HFF-Myc (cell line): ENCODE measurements at regions not wholly inside any gene's neighbourhood (a gene's known extent, or its start where the extent isn't known, plus 50 kb on each side); places are given as distances from the start of the nearest gene placed in this dataset.

Source experiments
- DNase-seq: peaks from one replicate; pipeline ENCODE4 v3.0.0-alpha.2; 2011; ENCODE audit warnings: low read depth; ENCODE audit errors: extremely low read depth
- H3K4me3 ChIP-seq: replicated peaks from 2 replicates; pipeline ENCODE4 v1.5.1; 2011; ENCODE audit warnings: low read depth, mild to moderate bottlenecking, control low read depth, low read length
- CTCF ChIP-seq: IDR thresholded peaks from 2 replicates; pipeline ENCODE4 v1.5.1; 2012; ENCODE audit warnings: mild to moderate bottlenecking, low read depth, low read length, control low read depth; ENCODE audit errors: missing control alignments

DNA sequence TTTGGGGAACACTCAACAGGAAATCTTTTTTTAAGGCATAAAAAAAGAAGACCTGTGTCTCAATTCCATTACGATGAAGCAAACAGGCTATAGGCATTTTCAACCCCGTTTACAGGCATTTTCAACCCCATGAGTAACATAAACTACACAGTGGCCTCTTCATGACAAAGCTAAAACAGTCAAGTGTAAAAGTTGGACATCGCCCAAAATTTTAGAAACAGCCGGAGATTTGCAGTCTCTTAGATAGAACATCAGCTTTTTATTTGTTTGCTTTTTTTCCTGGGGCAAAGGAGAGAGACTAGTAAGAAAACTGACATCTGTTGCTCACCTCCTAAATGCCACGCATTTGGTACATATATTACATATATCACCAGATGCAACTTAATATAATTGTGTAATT, 173.7 kb downstream of the CMPK2 start:
- TF ChIP-seq CTCF: no peak
- H3K4me3 ChIP-seq: no peak overlapping the region
- DNase-seq: no peak

- H3K4me3 ChIP-seq: no peak overlapping the region
- DNase-seq: no peak
- TF ChIP-seq CTCF: no peak
Observed at GRCh38 chr2:6692819-6693218, 172.9 kb downstream of the CMPK2 start.

DNA sequence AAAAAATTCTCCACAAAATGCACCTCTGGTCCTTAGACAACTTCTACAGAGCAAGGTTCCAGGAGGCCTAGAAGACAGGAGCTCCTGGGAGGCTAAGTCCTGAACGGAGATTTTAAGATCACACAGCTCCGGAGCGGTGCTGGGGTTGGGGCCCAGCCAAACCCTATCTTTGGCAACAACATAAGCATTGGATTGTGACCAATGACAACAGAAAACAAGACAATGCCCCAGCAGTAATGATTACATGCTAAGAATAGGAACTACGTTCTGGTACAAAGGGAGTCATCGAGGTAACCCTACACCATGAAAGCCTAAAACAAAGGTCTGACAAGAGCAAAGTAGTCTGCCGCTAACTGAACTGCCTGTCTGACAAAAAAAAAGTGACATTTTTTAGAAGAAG, 171.2 kb downstream of the CMPK2 start:
- H3K4me3 ChIP-seq: no peak overlapping the region
- DNase-seq: no peak
- TF ChIP-seq CTCF: no peak

GRCh38 chr2:6700335-6700734, 165.4 kb downstream of the CMPK2 start:
- no peak overlapping the region for H3K4me3 ChIP-seq
- TF ChIP-seq CTCF: no peak
- no peak for DNase-seq

- no peak for TF ChIP-seq CTCF
- H3K4me3 ChIP-seq: no peak overlapping the region
- no peak for DNase-seq
Observed at GRCh38 chr2:6704077-6704476, 161.6 kb downstream of the CMPK2 start.

- no peak for TF ChIP-seq CTCF
- no peak for DNase-seq
- no peak overlapping the region for H3K4me3 ChIP-seq
Observed at GRCh38 chr2:6721395-6721794, 144.3 kb downstream of the CMPK2 start.

DNA sequence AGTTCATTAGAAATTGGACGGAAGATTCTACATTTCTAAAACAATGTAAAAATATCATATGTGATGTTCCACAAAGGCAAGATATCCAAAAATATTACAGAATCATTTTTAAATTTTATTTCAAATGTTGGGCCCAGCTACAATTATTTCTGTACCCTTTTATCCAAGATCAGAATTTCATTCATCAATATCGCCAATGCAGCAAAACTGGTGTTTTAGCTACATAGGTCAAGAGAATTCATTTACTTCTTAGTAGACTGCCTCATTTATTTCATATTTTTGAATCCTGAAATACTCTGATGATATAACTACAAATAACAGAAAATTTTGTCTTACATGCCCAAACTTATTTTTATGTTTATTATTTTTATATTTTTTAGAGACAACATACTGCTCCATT, 143.1 kb downstream of the CMPK2 start:
- H3K4me3 ChIP-seq: no peak overlapping the region
- no peak for DNase-seq
- TF ChIP-seq CTCF: no peak
